SU-DHL-6 (cell line): ENCODE measurements at regions not wholly inside any gene's neighbourhood (a gene's known extent, or its start where the extent isn't known, plus 50 kb on each side); places are given as distances from the start of the nearest gene placed in this dataset.

Experiments used
- EZH2phosphoT487 ChIP-seq: fragments of 200-600 bp; sonication (generic), shearing (Covaris generic); conservative IDR thresholded peaks from 2 replicates; pipeline ENCODE4 v1.6.1; 2018; ENCODE audit warnings: mild to moderate bottlenecking, antibody characterized with exemption, low read length, moderate library complexity, mixed read lengths
- TF ChIP-seq, protein P1 (sequence below): fragments of 200-600 bp; sonication (generic); IDR thresholded peaks from one replicate; pipeline ENCODE4 v1.5.1; 2017; ENCODE audit warnings: antibody characterized with exemption, mild to moderate bottlenecking, low read length, moderate library complexity; ENCODE audit not compliant: insufficient read depth, poor library complexity, severe bottlenecking

DNA sequence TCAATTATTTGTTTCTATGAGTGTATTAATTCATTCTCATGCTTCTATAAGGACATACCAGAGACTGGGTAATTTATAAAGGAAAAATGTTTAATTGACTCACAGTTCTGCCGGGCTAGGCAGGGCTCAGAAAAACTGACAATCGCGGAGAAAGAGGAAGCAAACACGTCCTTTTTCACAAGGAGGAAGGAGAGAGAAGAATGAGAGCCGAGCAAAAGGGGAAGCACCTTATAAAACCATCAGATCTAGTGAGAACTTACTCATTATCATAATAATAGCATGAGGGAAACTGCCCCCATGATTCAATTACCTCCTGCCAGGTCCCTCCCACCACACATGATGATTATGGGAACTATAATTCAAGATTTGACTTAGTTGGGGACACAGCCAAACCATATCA, 294.0 kb downstream of the DSC3 start:
- TF ChIP-seq, protein P1, sequence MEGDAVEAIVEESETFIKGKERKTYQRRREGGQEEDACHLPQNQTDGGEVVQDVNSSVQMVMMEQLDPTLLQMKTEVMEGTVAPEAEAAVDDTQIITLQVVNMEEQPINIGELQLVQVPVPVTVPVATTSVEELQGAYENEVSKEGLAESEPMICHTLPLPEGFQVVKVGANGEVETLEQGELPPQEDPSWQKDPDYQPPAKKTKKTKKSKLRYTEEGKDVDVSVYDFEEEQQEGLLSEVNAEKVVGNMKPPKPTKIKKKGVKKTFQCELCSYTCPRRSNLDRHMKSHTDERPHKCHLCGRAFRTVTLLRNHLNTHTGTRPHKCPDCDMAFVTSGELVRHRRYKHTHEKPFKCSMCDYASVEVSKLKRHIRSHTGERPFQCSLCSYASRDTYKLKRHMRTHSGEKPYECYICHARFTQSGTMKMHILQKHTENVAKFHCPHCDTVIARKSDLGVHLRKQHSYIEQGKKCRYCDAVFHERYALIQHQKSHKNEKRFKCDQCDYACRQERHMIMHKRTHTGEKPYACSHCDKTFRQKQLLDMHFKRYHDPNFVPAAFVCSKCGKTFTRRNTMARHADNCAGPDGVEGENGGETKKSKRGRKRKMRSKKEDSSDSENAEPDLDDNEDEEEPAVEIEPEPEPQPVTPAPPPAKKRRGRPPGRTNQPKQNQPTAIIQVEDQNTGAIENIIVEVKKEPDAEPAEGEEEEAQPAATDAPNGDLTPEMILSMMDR, result no peak
- no peak for TF ChIP-seq EZH2phosphoT487
